ENCODE measurements at regions not wholly inside any gene's neighbourhood (a gene's known extent, or its start where the extent isn't known, plus 50 kb on each side); places are given as distances from the start of the nearest gene placed in this dataset.
"Not testable (repeated sequence)": the region's sequence is repeated elsewhere in the genome, so short reads cannot be mapped to it uniquely, and the experiment has no call there.

DNA sequence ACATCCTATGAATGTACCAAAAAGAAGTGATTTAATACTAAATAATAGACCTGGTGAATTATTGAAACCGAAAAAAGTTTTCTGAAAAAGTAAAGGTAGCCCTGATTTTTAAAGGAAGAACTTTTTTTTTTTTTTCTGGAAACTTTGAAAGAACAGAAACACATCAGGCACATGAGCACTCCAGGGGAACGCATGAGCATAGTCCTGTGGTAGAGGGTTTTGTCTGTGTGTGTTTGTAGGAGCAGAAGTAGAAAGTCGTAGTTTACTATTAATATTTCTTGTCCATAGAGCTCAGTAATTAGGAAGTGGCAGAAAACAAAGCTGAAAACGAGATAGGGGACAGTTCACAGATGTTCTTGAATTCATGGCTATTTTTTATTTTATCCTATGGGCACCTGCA lies 1175.9 kb upstream of the B3GALT2 start:
- no peak for DNase-seq
- Histone ChIP-seq H3K9me2 (replicated peaks; ENCODE audit: insufficient read depth, low read length) (no peaks in the 10 kb centered on the region), H3K79me2 (ENCODE audit: low read length) (no peaks in the 10 kb centered on the region), H3K4me3 (ENCODE audit: low read length) (no peak overlapping the region), H3K4me1 (ENCODE audit: low read length) (no peaks in the 10 kb centered on the region), H2AFZ (ENCODE audit: low read length) (no peak overlapping the region), H3K27ac (ENCODE audit: low read length) (no peak overlapping the region), H3K9ac (ENCODE audit: low read length) (no peak overlapping the region), H3K9me3 (ENCODE audit: low read length) (no peaks in the 10 kb centered on the region), H3K36me3 (ENCODE audit: insufficient read depth, low read length) (no peaks in the 10 kb centered on the region), H3K27me3 (ENCODE audit: low read length) (no peaks in the 10 kb centered on the region), H3K4me2 (ENCODE audit: low read depth, low read length, poor library complexity, severe bottlenecking) (no peak overlapping the region), H4K20me1 (ENCODE audit: insufficient read depth, low read depth, low read length) (no peaks in the 10 kb centered on the region)

DNA sequence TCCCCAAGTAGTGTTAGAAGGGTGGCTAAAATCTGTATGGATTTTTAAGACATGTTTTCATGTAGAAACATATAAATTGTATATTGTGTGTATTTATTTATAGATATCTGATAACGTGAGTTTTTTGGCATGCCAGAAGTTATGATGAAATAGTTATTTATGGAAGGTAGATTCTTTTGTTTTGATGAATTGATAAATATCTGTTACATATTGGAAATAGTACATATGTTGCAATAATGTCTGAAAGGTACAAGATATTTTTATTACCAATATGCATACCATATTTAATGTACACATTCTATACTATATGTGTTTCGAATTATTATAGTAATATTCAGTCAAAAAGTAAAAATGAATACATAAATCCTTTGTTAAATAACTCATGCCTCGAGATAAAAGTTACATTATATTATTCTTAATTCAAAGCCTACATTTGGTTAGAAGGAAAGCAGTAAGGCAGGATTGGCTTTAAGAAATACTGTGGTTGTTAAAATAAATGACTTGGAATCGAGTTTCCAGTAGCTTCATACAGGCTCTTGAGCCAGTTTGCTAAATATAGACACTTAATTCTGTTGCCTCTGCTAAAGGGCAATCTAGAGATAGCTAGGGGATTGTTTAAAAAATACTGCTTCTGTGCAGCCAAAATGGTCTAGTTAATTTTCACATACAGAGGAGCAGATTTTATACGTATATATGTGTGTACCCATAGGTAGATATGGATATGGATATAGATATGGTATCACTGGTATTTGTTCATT lies 1175.1 kb upstream of the B3GALT2 start:
- no peak overlapping the region for H3K9ac ChIP-seq (ENCODE audit: low read length)
- H3K27ac ChIP-seq (ENCODE audit: low read length) = no peak overlapping the region
- no peaks in the 10 kb centered on the region for H3K9me2 ChIP-seq (replicated peaks; ENCODE audit: insufficient read depth, low read length)
- no peak overlapping the region for H3K4me3 ChIP-seq (ENCODE audit: low read length)
- no peaks in the 10 kb centered on the region for H3K36me3 ChIP-seq (ENCODE audit: insufficient read depth, low read length)
- H3K4me2 ChIP-seq (ENCODE audit: low read depth, low read length, poor library complexity, severe bottlenecking) = no peak overlapping the region
- DNase-seq = no peak
- no peaks in the 10 kb centered on the region for H3K9me3 ChIP-seq (ENCODE audit: low read length)
- H2AFZ ChIP-seq (ENCODE audit: low read length) = no peak overlapping the region
- no peaks in the 10 kb centered on the region for H3K4me1 ChIP-seq (ENCODE audit: low read length)
- no peaks in the 10 kb centered on the region for H3K27me3 ChIP-seq (ENCODE audit: low read length)
- no peaks in the 10 kb centered on the region for H3K79me2 ChIP-seq (ENCODE audit: low read length)
- H4K20me1 ChIP-seq (ENCODE audit: insufficient read depth, low read depth, low read length) = no peaks in the 10 kb centered on the region

DNA sequence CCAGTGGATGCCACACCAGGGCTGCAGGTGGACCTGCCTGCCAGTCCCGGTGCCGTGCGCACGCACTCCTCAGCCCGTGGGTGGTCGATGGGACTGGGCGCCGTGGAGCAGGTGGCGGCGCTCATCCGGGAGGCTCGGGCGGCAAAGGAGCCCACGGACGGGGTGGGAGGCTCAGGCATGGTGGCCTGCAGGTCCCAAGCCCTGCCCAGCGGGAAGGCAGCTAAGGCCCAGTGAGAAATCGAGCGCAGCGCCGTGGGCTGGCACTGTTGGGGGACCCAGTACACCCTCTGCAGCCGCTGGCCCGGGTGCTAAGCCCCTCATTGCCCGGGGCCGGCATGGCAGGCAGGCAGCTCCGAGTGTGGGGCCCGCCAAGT lies 1171.8 kb upstream of the B3GALT2 start:
- Histone ChIP-seq H3K4me1 (ENCODE audit: low read length) (no peaks in the 10 kb centered on the region), H3K9ac (ENCODE audit: low read length) (no peak overlapping the region), H3K9me2 (replicated peaks; ENCODE audit: insufficient read depth, low read length) (no peaks in the 10 kb centered on the region), H3K4me2 (ENCODE audit: low read depth, low read length, poor library complexity, severe bottlenecking) (no peak overlapping the region), H3K36me3 (ENCODE audit: insufficient read depth, low read length) (no peaks in the 10 kb centered on the region), H3K9me3 (ENCODE audit: low read length) (no peaks in the 10 kb centered on the region), H2AFZ (ENCODE audit: low read length) (no peak overlapping the region), H4K20me1 (ENCODE audit: insufficient read depth, low read depth, low read length) (no peaks in the 10 kb centered on the region), H3K4me3 (ENCODE audit: low read length) (no peak overlapping the region), H3K27ac (ENCODE audit: low read length) (no peak overlapping the region), H3K79me2 (ENCODE audit: low read length) (no peaks in the 10 kb centered on the region), H3K27me3 (ENCODE audit: low read length) (no peaks in the 10 kb centered on the region)
- no peak for DNase-seq

DNA sequence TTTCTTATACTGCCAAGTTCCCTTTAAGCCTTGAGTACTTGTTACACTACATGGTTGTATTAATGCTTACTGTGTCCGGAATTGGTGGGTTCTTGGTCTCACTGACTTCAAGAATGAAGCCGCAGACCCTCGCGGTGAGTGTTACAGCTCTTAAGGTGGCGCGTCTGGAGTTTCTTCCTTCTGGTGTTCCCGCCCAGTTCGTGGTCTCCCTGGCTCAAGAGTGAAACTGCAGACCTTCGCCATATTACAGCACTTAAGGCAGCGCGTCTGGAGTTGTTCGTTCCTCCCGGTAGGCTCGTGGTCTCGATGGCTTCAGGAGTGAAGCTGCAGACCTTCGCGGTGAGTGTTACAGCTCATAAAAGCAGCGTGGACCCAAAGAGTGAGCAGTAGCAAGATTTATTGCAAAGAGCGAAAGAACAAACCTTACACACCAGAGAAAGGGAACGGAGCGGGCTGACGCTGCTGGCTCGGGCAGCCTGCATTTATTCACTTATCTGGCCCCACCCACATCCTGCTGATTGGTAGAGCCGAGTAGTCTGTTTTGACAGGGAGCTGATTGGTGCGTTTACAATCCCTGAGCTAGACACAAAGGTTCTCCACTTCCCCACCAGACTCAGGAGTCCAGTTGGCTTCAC lies 1171.3 kb upstream of the B3GALT2 start:
- H3K9me3 ChIP-seq (ENCODE audit: low read length); H2AFZ ChIP-seq (ENCODE audit: low read length); H3K27me3 ChIP-seq (ENCODE audit: low read length): not testable (repeated sequence)

DNA sequence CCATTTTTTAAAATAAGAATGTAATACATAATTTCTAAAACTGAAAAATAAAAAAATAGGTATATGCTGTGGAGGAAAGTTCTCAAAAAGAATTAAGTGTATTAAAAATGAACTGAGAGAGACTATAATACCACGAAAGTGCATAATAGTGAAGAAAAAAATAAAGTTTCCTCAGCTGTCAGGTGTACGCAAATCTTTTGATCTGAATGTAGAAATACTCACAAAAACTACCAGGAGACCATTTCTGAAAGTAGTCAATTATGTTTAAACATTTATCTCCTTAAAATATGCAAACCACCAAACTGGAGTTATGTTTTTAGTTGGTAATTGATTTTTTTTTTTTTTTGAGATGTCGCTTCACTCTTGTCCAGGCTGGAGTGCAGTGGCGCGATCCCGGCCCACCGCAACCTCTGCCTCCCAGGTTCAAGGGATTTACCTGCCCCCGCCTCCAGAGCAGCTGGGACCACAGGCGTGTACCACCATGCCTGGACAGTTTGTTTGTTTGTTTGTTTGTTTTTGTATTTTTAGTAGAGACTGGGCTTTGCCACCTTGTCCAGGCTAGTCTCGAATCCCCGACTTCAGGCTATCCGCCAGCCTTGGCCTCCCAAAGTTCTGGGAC lies 1169.2 kb upstream of the B3GALT2 start:
- H3K4me2 ChIP-seq (ENCODE audit: low read depth, low read length, poor library complexity, severe bottlenecking) = no peak overlapping the region
- H3K27ac ChIP-seq (ENCODE audit: low read length) = no peak overlapping the region
- H3K79me2 ChIP-seq (ENCODE audit: low read length) = no peaks in the 10 kb centered on the region
- no peaks in the 10 kb centered on the region for H3K27me3 ChIP-seq (ENCODE audit: low read length)
- DNase-seq = no peak
- no peak overlapping the region for H3K9ac ChIP-seq (ENCODE audit: low read length)
- H4K20me1 ChIP-seq (ENCODE audit: insufficient read depth, low read depth, low read length) = no peaks in the 10 kb centered on the region
- H3K9me3 ChIP-seq (ENCODE audit: low read length) = no peaks in the 10 kb centered on the region
- H3K36me3 ChIP-seq (ENCODE audit: insufficient read depth, low read length) = no peaks in the 10 kb centered on the region
- H3K9me2 ChIP-seq (replicated peaks; ENCODE audit: insufficient read depth, low read length) = no peaks in the 10 kb centered on the region
- H3K4me3 ChIP-seq (ENCODE audit: low read length) = no peak overlapping the region
- H3K4me1 ChIP-seq (ENCODE audit: low read length) = no peaks in the 10 kb centered on the region
- H2AFZ ChIP-seq (ENCODE audit: low read length) = no peak overlapping the region

More for the DNA sequence above, 1171.3 kb upstream of the B3GALT2 start:
- not testable (repeated sequence) for H3K36me3 ChIP-seq (ENCODE audit: insufficient read depth, low read length); H3K4me1 ChIP-seq (ENCODE audit: low read length); H3K27ac ChIP-seq (ENCODE audit: low read length); H3K9me2 ChIP-seq (replicated peaks; ENCODE audit: insufficient read depth, low read length); H3K4me3 ChIP-seq (ENCODE audit: low read length); H3K4me2 ChIP-seq (ENCODE audit: low read depth, low read length, poor library complexity, severe bottlenecking); H3K9ac ChIP-seq (ENCODE audit: low read length); H3K79me2 ChIP-seq (ENCODE audit: low read length); DNase-seq; H4K20me1 ChIP-seq (ENCODE audit: insufficient read depth, low read depth, low read length)

DNA sequence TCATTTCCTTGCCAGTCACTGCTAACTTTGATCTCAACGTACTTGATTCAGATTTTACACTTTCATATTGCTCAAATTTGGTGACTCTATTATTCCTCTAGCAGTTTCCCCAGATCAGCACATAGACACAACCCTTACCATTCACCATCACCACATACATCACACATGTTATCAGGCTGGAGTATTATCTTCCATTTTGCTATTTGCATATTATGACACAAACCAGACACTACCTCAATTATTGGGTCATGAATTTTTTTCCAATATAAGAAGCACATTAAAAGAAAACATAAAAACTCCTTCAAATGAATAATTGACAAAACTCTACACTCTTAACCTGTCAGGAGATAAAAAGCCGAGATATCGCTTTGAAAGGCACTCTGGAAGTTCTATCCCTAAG lies 1166.7 kb upstream of the B3GALT2 start:
- H3K27me3 ChIP-seq (ENCODE audit: low read length) = no peaks in the 10 kb centered on the region
- no peaks in the 10 kb centered on the region for H3K9me2 ChIP-seq (replicated peaks; ENCODE audit: insufficient read depth, low read length)
- H3K4me1 ChIP-seq (ENCODE audit: low read length) = no peaks in the 10 kb centered on the region
- no peak overlapping the region for H3K9ac ChIP-seq (ENCODE audit: low read length)
- no peak for DNase-seq
- H3K27ac ChIP-seq (ENCODE audit: low read length) = no peak overlapping the region
- H3K9me3 ChIP-seq (ENCODE audit: low read length) = no peaks in the 10 kb centered on the region
- H4K20me1 ChIP-seq (ENCODE audit: insufficient read depth, low read depth, low read length) = no peaks in the 10 kb centered on the region
- H3K79me2 ChIP-seq (ENCODE audit: low read length) = no peaks in the 10 kb centered on the region
- H2AFZ ChIP-seq (ENCODE audit: low read length) = no peak overlapping the region
- no peaks in the 10 kb centered on the region for H3K36me3 ChIP-seq (ENCODE audit: insufficient read depth, low read length)
- no peak overlapping the region for H3K4me2 ChIP-seq (ENCODE audit: low read depth, low read length, poor library complexity, severe bottlenecking)
- no peak overlapping the region for H3K4me3 ChIP-seq (ENCODE audit: low read length)

DNA sequence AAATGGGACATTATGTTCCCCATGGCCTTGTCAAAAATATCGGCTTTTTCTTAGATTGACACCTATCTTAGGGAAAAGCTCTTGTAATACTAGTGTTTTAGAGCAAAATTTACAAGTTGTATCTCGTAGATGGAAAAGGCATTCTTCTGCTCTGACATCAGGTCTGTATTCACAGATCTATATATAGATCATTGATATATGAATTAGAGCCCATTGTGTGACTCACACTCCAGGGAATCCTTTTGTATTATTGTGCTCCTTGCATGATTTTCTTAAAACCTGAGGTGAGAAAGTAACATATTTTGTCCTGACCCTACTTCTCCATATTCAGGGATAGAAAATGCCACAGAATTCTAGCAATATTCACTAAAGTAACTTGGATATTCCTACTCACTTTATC lies 1160.8 kb upstream of the B3GALT2 start:
- H3K9me2 ChIP-seq (replicated peaks; ENCODE audit: insufficient read depth, low read length) = no peaks in the 10 kb centered on the region
- no peak overlapping the region for H3K27ac ChIP-seq (ENCODE audit: low read length)
- H3K27me3 ChIP-seq (ENCODE audit: low read length) = no peaks in the 10 kb centered on the region
- H3K4me3 ChIP-seq (ENCODE audit: low read length) = no peak overlapping the region
- no peaks in the 10 kb centered on the region for H3K36me3 ChIP-seq (ENCODE audit: insufficient read depth, low read length)
- no peak for DNase-seq
- H4K20me1 ChIP-seq (ENCODE audit: insufficient read depth, low read depth, low read length) = no peaks in the 10 kb centered on the region
- no peak overlapping the region for H3K9ac ChIP-seq (ENCODE audit: low read length)
- H2AFZ ChIP-seq (ENCODE audit: low read length) = no peak overlapping the region
- H3K79me2 ChIP-seq (ENCODE audit: low read length) = no peaks in the 10 kb centered on the region
- H3K4me1 ChIP-seq (ENCODE audit: low read length) = no peaks in the 10 kb centered on the region
- no peaks in the 10 kb centered on the region for H3K9me3 ChIP-seq (ENCODE audit: low read length)
- no peak overlapping the region for H3K4me2 ChIP-seq (ENCODE audit: low read depth, low read length, poor library complexity, severe bottlenecking)

DNA sequence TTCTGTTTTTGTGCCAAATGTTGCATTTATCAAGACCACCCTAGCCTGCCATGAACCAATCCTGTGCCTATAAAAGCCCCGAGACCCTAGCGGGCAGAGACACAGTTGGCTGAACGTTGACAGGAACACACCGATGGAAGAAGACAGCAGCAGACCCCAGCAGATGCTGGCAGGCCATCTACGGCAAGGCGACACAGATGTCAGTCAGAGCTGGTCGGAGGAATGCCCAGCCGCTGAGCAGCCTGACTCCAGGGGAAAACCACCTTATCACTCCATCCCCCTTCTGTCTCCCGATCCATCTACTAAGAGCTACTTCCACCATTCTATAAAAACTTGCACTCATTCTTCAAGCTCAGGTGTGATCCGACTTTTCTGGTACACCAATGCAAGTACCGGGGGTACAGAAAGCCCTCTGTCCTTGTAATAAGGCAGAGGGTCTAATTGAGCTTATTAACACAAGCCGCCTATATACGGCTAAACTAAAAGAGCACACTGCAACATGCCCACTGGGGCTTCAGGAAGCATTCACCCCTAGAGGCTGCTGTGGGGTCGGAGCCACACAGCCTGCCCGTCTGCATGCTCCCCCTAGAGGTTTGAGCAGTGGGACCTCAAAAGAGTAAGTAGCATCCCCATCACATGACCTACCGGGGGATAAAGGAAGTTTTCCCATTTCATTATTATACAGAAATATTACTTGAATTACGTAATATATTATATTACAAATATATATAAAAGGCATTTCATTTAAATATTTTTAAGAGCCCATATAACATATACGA lies 1156.3 kb upstream of the B3GALT2 start:
- Histone ChIP-seq H2AFZ (ENCODE audit: low read length) (no peak overlapping the region), H3K27me3 (ENCODE audit: low read length) (no peaks in the 10 kb centered on the region), H3K4me2 (ENCODE audit: low read depth, low read length, poor library complexity, severe bottlenecking) (no peak overlapping the region), H3K79me2 (ENCODE audit: low read length) (no peaks in the 10 kb centered on the region), H3K9me3 (ENCODE audit: low read length) (no peaks in the 10 kb centered on the region), H4K20me1 (ENCODE audit: insufficient read depth, low read depth, low read length) (no peaks in the 10 kb centered on the region), H3K4me3 (ENCODE audit: low read length) (no peak overlapping the region), H3K4me1 (ENCODE audit: low read length) (no peaks in the 10 kb centered on the region), H3K9me2 (replicated peaks; ENCODE audit: insufficient read depth, low read length) (no peaks in the 10 kb centered on the region), H3K9ac (ENCODE audit: low read length) (no peak overlapping the region), H3K27ac (ENCODE audit: low read length) (no peak overlapping the region), H3K36me3 (ENCODE audit: insufficient read depth, low read length) (no peaks in the 10 kb centered on the region)
- peak; percentile 62 for DNase-seq

Data from Karpas-422 (cell line).